HG02981 (cell line): ENCODE measurements at regions not wholly inside any gene's neighbourhood (a gene's known extent, or its start where the extent isn't known, plus 50 kb on each side); places are given as distances from the start of the nearest gene placed in this dataset.

Experiments used
- ATAC-seq: cut with Tn5 transposase; IDR thresholded peaks from one replicate; pipeline ENCODE4 v1.9.1; 2021; ENCODE audit warnings: mild to moderate bottlenecking, moderate library complexity; ENCODE audit not compliant: unreplicated experiment

- ATAC-seq = no peak
Measured at GRCh38 chr16:73887911-73888310, 408.7 kb upstream of the PSMD7 start.

- ATAC-seq = no peak
Measured at GRCh38 chr16:73886426-73886825, 410.2 kb upstream of the PSMD7 start.

- no peak for ATAC-seq
Measured at GRCh38 chr16:73885319-73885718, 411.3 kb upstream of the PSMD7 start.

GRCh38 chr16:73883841-73884240 lies 412.8 kb upstream of the PSMD7 start:
- ATAC-seq = no peak

- ATAC-seq = no peak
Measured at GRCh38 chr16:73883126-73883525, 413.5 kb upstream of the PSMD7 start.

- no peak for ATAC-seq
Measured at GRCh38 chr16:73882651-73883050, 414.0 kb upstream of the PSMD7 start.

GRCh38 chr16:73882033-73882432 lies 414.6 kb upstream of the PSMD7 start:
- ATAC-seq = no peak

GRCh38 chr16:73879621-73880020 lies 417.0 kb upstream of the PSMD7 start:
- ATAC-seq = no peak

GRCh38 chr16:73878611-73879010 lies 418.0 kb upstream of the PSMD7 start:
- no peak for ATAC-seq

- ATAC-seq = no peak
Measured at GRCh38 chr16:73877150-73877549, 419.5 kb upstream of the PSMD7 start.

GRCh38 chr16:73875996-73876690 lies 420.5 kb upstream of the PSMD7 start:
- no peak for ATAC-seq

GRCh38 chr16:73874324-73874723 lies 422.3 kb upstream of the PSMD7 start:
- no peak for ATAC-seq

GRCh38 chr16:73873643-73874042 lies 423.0 kb upstream of the PSMD7 start:
- ATAC-seq = no peak

GRCh38 chr16:73872856-73873255 lies 423.8 kb upstream of the PSMD7 start:
- ATAC-seq = no peak

- ATAC-seq = no peak
Measured at GRCh38 chr16:73871088-73871733, 425.4 kb upstream of the PSMD7 start.

GRCh38 chr16:73869126-73869525 lies 427.5 kb upstream of the PSMD7 start:
- ATAC-seq = no peak

- ATAC-seq = no peak
Measured at GRCh38 chr16:73864868-73865267, 431.7 kb upstream of the PSMD7 start.

GRCh38 chr16:73858326-73858725 lies 438.3 kb upstream of the PSMD7 start:
- ATAC-seq = no peak

- no peak for ATAC-seq
Measured at GRCh38 chr16:73853968-73854367, 442.6 kb upstream of the PSMD7 start.

- ATAC-seq = no peak
Measured at GRCh38 chr16:73852561-73852960, 444.1 kb upstream of the PSMD7 start.

- no peak for ATAC-seq
Measured at GRCh38 chr16:73848993-73849392, 447.6 kb upstream of the PSMD7 start.

- ATAC-seq = no peak
Measured at GRCh38 chr16:73847090-73847489, 449.5 kb upstream of the PSMD7 start.

- ATAC-seq = no peak
Measured at GRCh38 chr16:73846356-73846755, 450.3 kb upstream of the PSMD7 start.
